Kidney (tissue), 13 donors: ENCODE measurements at regions not wholly inside any gene's neighbourhood (a gene's known extent, or its start where the extent isn't known, plus 50 kb on each side); places are given as distances from the start of the nearest gene placed in this dataset.

Source experiments
- DNase-seq, 5 donors: peaks; one replicate each; pipeline ENCODE4 v3.0.0-alpha.2; 2013 to 2020
- FAIRE-seq: peaks from 2 replicates; lab custom pipeline; 2012; peaks lifted over from hg19 to GRCh38; lab: Jason Lieb, UNC
- H3K27ac ChIP-seq, 2 donors: one replicate each; pipeline ENCODE4 v1.7.0; 2013; ENCODE audit warnings: low read depth in 2 of 2, low read length in 2 of 2, inconsistent platforms in 1 of 2
- H3K27me3 ChIP-seq: one replicate; pipeline ENCODE4 v1.7.1; 2013; ENCODE audit warnings: low read length, inconsistent platforms; ENCODE audit not compliant: control insufficient read depth, insufficient read depth
- H3K36me3 ChIP-seq, 3 donors: one replicate each; pipeline versions ENCODE4 v1.7.0 to v1.7.1; 2013; ENCODE audit warnings: low read length in 3 of 3, control low read depth in 1 of 3, inconsistent platforms in 1 of 3; ENCODE audit not compliant: insufficient read depth in 3 of 3, control insufficient read depth in 2 of 3
- H3K4me1 ChIP-seq, 3 donors: one replicate each; pipeline versions ENCODE4 v1.7.0 to v1.7.1; 2013; ENCODE audit warnings: low read length in 3 of 3, inconsistent platforms in 1 of 3, low read depth in 1 of 3; ENCODE audit not compliant: control insufficient read depth in 2 of 3, insufficient read depth in 2 of 3
- H3K4me3 ChIP-seq, 3 donors: one replicate each; pipeline versions ENCODE4 v1.7.0 to v1.8.1; 2013; ENCODE audit warnings: low read length in 3 of 3, control low read depth in 1 of 3, inconsistent platforms in 1 of 3
- H3K9ac ChIP-seq, 3 donors: one replicate each; pipeline versions ENCODE4 v1.7.0 to v1.7.1; 2013; ENCODE audit warnings: low read length in 3 of 3, control low read depth in 1 of 3, inconsistent platforms in 1 of 3
- H3K9me3 ChIP-seq, 3 donors: one replicate each; pipeline versions ENCODE4 v1.7.0 to v1.7.1; 2013; ENCODE audit warnings: low read length in 3 of 3, control low read depth in 1 of 3, inconsistent platforms in 1 of 3; ENCODE audit not compliant: control insufficient read depth in 2 of 3, insufficient read depth in 1 of 3
- intact Hi-C: fragments of 100-400 bp; cut with DNase I; formaldehyde crosslinking; loops from one replicate; pipeline ENCODE4 v1.11.1; 2022
- TF ChIP-seq, protein P1 (sequence below): IDR thresholded peaks from 3 replicates; pipeline ENCODE4 v1.5.1; 2012; ENCODE audit warnings: mild to moderate bottlenecking, moderate library complexity, borderline replicate concordance; ENCODE audit not compliant: insufficient read depth; ENCODE audit errors: extremely low read depth
- donor health status: control.
- donor health status: control.
- donor health status: control.
- donor health status: control.
- donor health status: control.
- donor health status: DM: yes; HTN: yes; CAD: no.
- donor health status: Normal renal cell carcinoma (clear cell type).

DNA sequence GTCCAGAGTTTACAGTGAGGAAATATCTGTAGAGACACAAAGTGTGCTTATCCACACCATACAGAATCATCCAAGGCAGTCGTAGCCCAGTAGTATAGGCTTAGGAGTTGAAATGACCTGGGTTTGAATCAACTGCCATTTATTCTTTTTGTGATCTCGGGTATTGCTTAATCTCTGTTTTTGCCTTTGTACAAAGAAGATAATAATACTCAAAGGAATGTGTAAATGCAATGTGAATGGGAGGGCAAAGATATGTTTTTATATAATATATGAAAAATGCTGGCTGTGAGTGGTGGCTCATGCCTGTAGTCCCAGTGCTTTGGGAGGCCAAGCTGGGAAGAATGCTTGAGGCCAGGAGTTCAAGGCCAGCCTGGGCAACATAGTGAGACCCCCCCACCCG, 141.1 kb downstream of the SPATA31D1 start:
- H3K36me3 ChIP-seq: no peaks in the 10 kb centered on the region
- no peak overlapping the region for H3K9ac ChIP-seq
- intact Hi-C loops: no loop called here
- H3K4me1 ChIP-seq: no peaks in the 10 kb centered on the region
- no peak overlapping the region for H3K27ac ChIP-seq
- FAIRE-seq (no peak), DNase-seq (no peak)
- no peaks in the 10 kb centered on the region for H3K9me3 ChIP-seq
- H3K4me3 ChIP-seq: no peak overlapping the region
- TF ChIP-seq, protein P1, sequence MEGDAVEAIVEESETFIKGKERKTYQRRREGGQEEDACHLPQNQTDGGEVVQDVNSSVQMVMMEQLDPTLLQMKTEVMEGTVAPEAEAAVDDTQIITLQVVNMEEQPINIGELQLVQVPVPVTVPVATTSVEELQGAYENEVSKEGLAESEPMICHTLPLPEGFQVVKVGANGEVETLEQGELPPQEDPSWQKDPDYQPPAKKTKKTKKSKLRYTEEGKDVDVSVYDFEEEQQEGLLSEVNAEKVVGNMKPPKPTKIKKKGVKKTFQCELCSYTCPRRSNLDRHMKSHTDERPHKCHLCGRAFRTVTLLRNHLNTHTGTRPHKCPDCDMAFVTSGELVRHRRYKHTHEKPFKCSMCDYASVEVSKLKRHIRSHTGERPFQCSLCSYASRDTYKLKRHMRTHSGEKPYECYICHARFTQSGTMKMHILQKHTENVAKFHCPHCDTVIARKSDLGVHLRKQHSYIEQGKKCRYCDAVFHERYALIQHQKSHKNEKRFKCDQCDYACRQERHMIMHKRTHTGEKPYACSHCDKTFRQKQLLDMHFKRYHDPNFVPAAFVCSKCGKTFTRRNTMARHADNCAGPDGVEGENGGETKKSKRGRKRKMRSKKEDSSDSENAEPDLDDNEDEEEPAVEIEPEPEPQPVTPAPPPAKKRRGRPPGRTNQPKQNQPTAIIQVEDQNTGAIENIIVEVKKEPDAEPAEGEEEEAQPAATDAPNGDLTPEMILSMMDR: no peak
- H3K27me3 ChIP-seq: no peaks in the 10 kb centered on the region

DNA sequence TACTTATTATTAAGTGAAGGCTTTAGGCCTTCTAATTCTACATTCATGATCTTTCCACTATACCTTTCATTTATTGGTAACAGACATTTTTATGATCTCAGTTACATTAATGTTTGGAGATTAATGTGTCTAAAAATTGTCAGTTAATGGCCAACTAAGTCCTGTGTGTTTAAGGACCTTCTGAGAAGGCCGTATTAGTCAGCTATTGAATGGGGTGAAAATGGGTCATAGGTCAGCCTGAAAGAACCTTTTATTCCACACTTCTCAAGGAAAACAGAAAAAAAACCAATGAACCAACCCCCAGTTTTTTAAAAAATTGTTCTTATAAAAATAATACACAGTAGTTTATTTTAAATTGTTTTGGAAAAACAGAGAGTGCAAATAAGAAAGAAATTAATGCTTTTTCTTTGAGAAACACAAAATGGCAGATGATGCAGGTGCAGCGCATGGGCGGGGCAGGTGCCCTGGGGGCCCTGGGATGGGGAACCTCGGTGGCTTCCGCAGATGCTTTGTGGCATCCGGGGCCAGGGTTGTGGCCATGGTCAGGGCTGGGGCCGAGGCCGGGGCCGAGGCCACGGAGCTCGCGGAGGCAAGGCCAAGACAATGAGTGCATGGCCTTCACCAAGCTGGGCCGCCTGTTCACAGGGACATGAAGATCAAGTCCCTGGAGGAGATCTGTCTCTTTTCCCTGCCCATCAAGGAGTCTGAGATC, 141.9 kb downstream of the SPATA31D1 start:
- Histone ChIP-seq H3K9ac (no peak overlapping the region), H3K4me1 (no peaks in the 10 kb centered on the region), H3K9me3 (no peaks in the 10 kb centered on the region), H3K4me3 (no peak overlapping the region), H3K27me3 (no peaks in the 10 kb centered on the region), H3K27ac (no peak overlapping the region), H3K36me3 (no peaks in the 10 kb centered on the region)
- intact Hi-C loops: no loop called here
- TF ChIP-seq, protein P1: no peak
- FAIRE-seq: no peak
- DNase-seq: no peak

DNA sequence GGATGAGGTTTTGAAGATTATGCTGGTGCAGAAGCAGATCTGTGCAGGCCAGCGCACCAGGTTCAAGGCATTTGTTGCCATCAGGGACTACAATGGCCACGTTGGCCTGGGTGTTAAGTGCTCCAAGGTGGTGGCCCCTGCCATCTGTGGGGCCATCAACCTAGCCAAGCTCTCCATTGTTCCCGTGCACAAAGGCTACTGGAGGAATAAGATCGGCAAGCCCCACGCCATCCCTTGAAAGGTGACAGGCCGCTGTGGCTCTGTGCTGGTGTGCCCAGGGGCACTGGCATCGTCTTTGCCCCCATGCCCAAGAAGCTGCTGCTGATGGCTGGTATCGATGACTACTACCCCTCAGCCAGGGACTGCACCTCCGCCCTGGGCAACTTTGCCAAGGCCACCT, 142.5 kb downstream of the SPATA31D1 start:
- no peaks in the 10 kb centered on the region for H3K36me3 ChIP-seq
- H3K9me3 ChIP-seq: no peaks in the 10 kb centered on the region
- H3K4me3 ChIP-seq: no peak overlapping the region
- DNase-seq (no peak), FAIRE-seq (no peak)
- no peaks in the 10 kb centered on the region for H3K27me3 ChIP-seq
- H3K27ac ChIP-seq: no peak overlapping the region
- intact Hi-C loops: no loop called here
- H3K9ac ChIP-seq: no peak overlapping the region
- TF ChIP-seq, protein P1: no peak
- no peaks in the 10 kb centered on the region for H3K4me1 ChIP-seq

DNA sequence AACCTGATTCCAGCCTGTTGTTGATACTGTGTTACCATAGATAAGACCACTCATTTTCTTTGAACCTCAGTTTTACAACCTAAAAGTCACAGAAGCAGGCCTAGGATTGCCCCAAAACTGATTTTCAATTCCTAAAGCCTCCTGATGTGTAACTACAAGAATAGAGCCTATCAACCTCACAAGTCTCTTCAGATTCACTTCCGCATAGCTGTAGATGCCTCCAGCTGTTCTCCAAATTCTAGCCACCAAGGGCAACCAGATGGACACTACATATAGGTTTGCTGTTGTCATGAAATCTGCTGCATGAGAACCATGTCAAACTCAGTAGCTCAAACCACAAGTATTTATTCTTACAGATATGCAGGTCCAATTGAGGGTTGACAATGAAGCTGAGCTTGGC, 143.5 kb downstream of the SPATA31D1 start:
- Histone ChIP-seq H3K4me3 (no peak overlapping the region), H3K9ac (no peak overlapping the region), H3K4me1 (no peaks in the 10 kb centered on the region), H3K9me3 (no peaks in the 10 kb centered on the region), H3K27me3 (no peaks in the 10 kb centered on the region), H3K36me3 (no peaks in the 10 kb centered on the region), H3K27ac (no peak overlapping the region)
- intact Hi-C loops: no loop called here
- TF ChIP-seq, protein P1: no peak
- no peak for FAIRE-seq
- peak in 1 of 5 donors; percentile 39 for DNase-seq
